HepG2 (cell line): ENCODE measurements at regions not wholly inside any gene's neighbourhood (a gene's known extent, or its start where the extent isn't known, plus 50 kb on each side); places are given as distances from the start of the nearest gene placed in this dataset.

Experiments
- ATAC-seq: fragments of 200-7000 bp; cut with Tn5 transposase; 3 replicates; pipeline ENCODE4 v1.9.1; 2020; ENCODE audit warnings: mild to moderate bottlenecking, moderate library complexity
- BruUV-seq: library from RNA; stranded (reverse); fragments of 400-500 nt; replicated peaks from 2 replicates; lab custom pipeline; 2021; lab: Mats Ljungman, UMichigan
- CTCF ChIA-PET: fragments of 300-600 bp; formaldehyde crosslinking; extraction: SDS; loops from one replicate; lab custom pipeline; 2021; ENCODE audit warnings: low total read pairs, inconsistent platforms, low intra/inter-chr PET ratio; lab: Yijun Ruan, JAX
- POLR2A ChIA-PET: fragments of 350-600 bp; sonication (Branson Sonifier 250); formaldehyde crosslinking; loops from one replicate; lab custom pipeline; 2020; ENCODE audit warnings: antibody characterized with exemption, inconsistent platforms; lab: Yijun Ruan, JAX
- DNase-seq: peaks from one replicate; pipeline ENCODE4 v3.0.0-alpha.2; 2015; ENCODE audit warnings: low spot score
- FAIRE-seq: peaks from 3 replicates; lab custom pipeline; 2011; peaks lifted over from hg19 to GRCh38; lab: Jason Lieb, UNC
- H2AFZ ChIP-seq: one replicate; pipeline ENCODE4 v1.6.1; 2011; ENCODE audit warnings: low read length, inconsistent platforms
- H3K27ac ChIP-seq: fragments of 300-600 bp; 3 replicates; pipeline ENCODE4 v1.8.0; 2011; ENCODE audit warnings: mixed run types, mild to moderate bottlenecking, mixed read lengths, low read length, inconsistent platforms; ENCODE audit not compliant: insufficient read depth; ENCODE audit errors: extremely low read length
- H3K27me3 ChIP-seq, 2 experiments: fragments of 200-600 bp in 1 of 2; 2 replicates in 1 of 2; 3 replicates in 1 of 2; pipeline versions ENCODE4 v1.6.0 to v1.8.0; 2011; ENCODE audit warnings: low read length in 2 of 2, mild to moderate bottlenecking in 2 of 2, moderate library complexity in 2 of 2, inconsistent platforms in 1 of 2; ENCODE audit not compliant: insufficient read depth in 2 of 2, control insufficient read depth in 1 of 2
- H3K36me3 ChIP-seq, 2 experiments: fragments of 200-600 bp in 1 of 2; replicated peaks in 1 of 2; 2 replicates in 1 of 2; 3 replicates in 1 of 2; pipeline versions ENCODE4 v1.5.1 to v1.8.0; 2011; ENCODE audit warnings: low read length in 2 of 2, inconsistent platforms in 1 of 2; ENCODE audit not compliant: insufficient read depth in 2 of 2, control insufficient read depth in 1 of 2
- H3K4me1 ChIP-seq: 2 replicates; pipeline ENCODE4 v1.5.1; 2012; ENCODE audit warnings: low read length, inconsistent platforms; ENCODE audit not compliant: insufficient read depth
- H3K4me2 ChIP-seq: 2 replicates; pipeline ENCODE4 v1.6.0; 2011; ENCODE audit warnings: low read depth, low read length, inconsistent platforms
- H3K4me3 ChIP-seq, 3 experiments: fragments of 200-600 bp in 1 of 3; sonication (generic), shearing (Covaris generic) in 1 of 3; replicated peaks in 1 of 3; 2 replicates each; pipeline ENCODE4 v1.5.1; 2011 to 2016; ENCODE audit warnings: low read length in 3 of 3, inconsistent platforms in 2 of 3, low read depth in 2 of 3, mild to moderate bottlenecking in 2 of 3, control low read depth in 1 of 3, mixed read lengths in 1 of 3; ENCODE audit not compliant: insufficient read depth in 1 of 3
- H3K79me2 ChIP-seq: one replicate; pipeline ENCODE4 v1.6.1; 2011; ENCODE audit warnings: low read length, inconsistent platforms; ENCODE audit not compliant: insufficient read depth
- H3K9ac ChIP-seq: 2 replicates; pipeline ENCODE4 v1.6.0; 2011; ENCODE audit warnings: mild to moderate bottlenecking, low read depth, low read length, inconsistent platforms; ENCODE audit not compliant: insufficient read depth
- H3K9me3 ChIP-seq: 2 replicates; pipeline ENCODE4 v1.5.1; 2012; ENCODE audit warnings: mild to moderate bottlenecking, low read length
- H4K20me1 ChIP-seq: 2 replicates; pipeline ENCODE4 v1.6.0; 2011; ENCODE audit warnings: inconsistent platforms, mild to moderate bottlenecking, low read length, moderate library complexity; ENCODE audit not compliant: insufficient read depth
- ARNTL ChIP-seq: sonication (generic); formaldehyde crosslinking; IDR thresholded peaks from 2 replicates; pipeline ENCODE4 v1.4.0; 2020; ENCODE audit warnings: mild to moderate bottlenecking, missing genetic modification reagents
- CEBPG ChIP-seq: IDR thresholded peaks from 2 replicates; pipeline ENCODE4 v1.6.1; 2016
- HNRNPL ChIP-seq: fragments of 200-400 bp; formaldehyde crosslinking; IDR thresholded peaks from 2 replicates; pipeline ENCODE4 v1.6.1; 2017; ENCODE audit warnings: mild to moderate bottlenecking, low read depth, low read length
- MTERF4 ChIP-seq: sonication (generic); formaldehyde crosslinking; IDR thresholded peaks from 2 replicates; pipeline ENCODE4 v1.8.0; 2023; ENCODE audit warnings: mild to moderate bottlenecking, missing genetic modification reagents
- PAWR ChIP-seq: sonication (generic); formaldehyde crosslinking; IDR thresholded peaks from 2 replicates; pipeline ENCODE4 v1.4.0; 2020; ENCODE audit warnings: missing genetic modification reagents, mild to moderate bottlenecking, borderline replicate concordance
- SAP130 ChIP-seq: IDR thresholded peaks from 2 replicates; pipeline ENCODE4 v1.6.1; 2016; ENCODE audit warnings: low read depth
- SOX5 ChIP-seq: IDR thresholded peaks from 2 replicates; pipeline ENCODE4 v1.6.1; 2016; ENCODE audit warnings: borderline replicate concordance
- TSC22D2 ChIP-seq: sonication (generic); formaldehyde crosslinking; IDR thresholded peaks from 2 replicates; pipeline ENCODE4 v1.5.1; 2020; ENCODE audit warnings: missing genetic modification reagents, mild to moderate bottlenecking, borderline replicate concordance
- ZNF382 ChIP-seq: sonication (generic); formaldehyde crosslinking; IDR thresholded peaks from 2 replicates; pipeline ENCODE4 v1.5.0; 2020; ENCODE audit warnings: missing genetic modification reagents, mild to moderate bottlenecking, borderline replicate concordance
- ZNF414 ChIP-seq: sonication (generic); formaldehyde crosslinking; IDR thresholded peaks from 2 replicates; pipeline ENCODE4 v1.5.0; 2020; ENCODE audit warnings: missing genetic modification reagents
- ZNF563 ChIP-seq: sonication (generic); formaldehyde crosslinking; IDR thresholded peaks from 2 replicates; pipeline ENCODE4 v1.8.0; 2022; ENCODE audit warnings: mild to moderate bottlenecking, moderate library complexity, missing genetic modification reagents
- WGBS: methylation state at CpG from one replicate; pipeline ENCODE4 v1.1.6; 2017; ENCODE audit warnings: low lambda C conversion rate; 5-methylcytosine and 5-hydroxymethylcytosine counted together
- in situ Hi-C: cut with HindIII; loops from 2 replicates; pipeline ENCODE4 v1.10.0; 2017; ENCODE audit warnings: low pct_unique_long_range_greater_than_20kb; ENCODE audit not compliant: extremely low pct_ligation_motif_present
- intact Hi-C: fragments of 100-400 bp; cut with micrococcal nuclease; formaldehyde crosslinking; loops from one replicate; pipeline ENCODE4 v1.10.0; 2022; ENCODE audit not compliant: unreplicated experiment
- TF ChIP-seq, protein P1 (sequence below): IDR thresholded peaks from 2 replicates; pipeline ENCODE4 v1.6.1; 2016; ENCODE audit warnings: low read depth, control low read depth
- TF ChIP-seq, protein P2 (sequence below): sonication (generic); formaldehyde crosslinking; IDR thresholded peaks from 2 replicates; pipeline ENCODE4 v1.8.0; 2022; ENCODE audit warnings: mild to moderate bottlenecking, missing genetic modification reagents; ENCODE audit not compliant: insufficient replicate concordance
- TF ChIP-seq, protein P3 (sequence below): sonication (generic); formaldehyde crosslinking; IDR thresholded peaks from 2 replicates; pipeline ENCODE4 v1.4.0; 2020; ENCODE audit warnings: mild to moderate bottlenecking, low read depth, missing genetic modification reagents
- TF ChIP-seq, protein P4 (sequence below): sonication (generic); formaldehyde crosslinking; IDR thresholded peaks from 2 replicates; pipeline ENCODE4 v1.4.0; 2020; ENCODE audit warnings: missing genetic modification reagents, mild to moderate bottlenecking, borderline replicate concordance

GRCh38 chr7:13093160-13093559 lies 405.7 kb downstream of the ARL4A start:
- no peak for ATAC-seq
- ChIA-PET POLR2A (no interaction called here), CTCF (no interaction called here)
- Histone ChIP-seq H3K79me2 (no peaks in the 10 kb centered on the region), H2AFZ (no peak overlapping the region), H4K20me1 (no peaks in the 10 kb centered on the region), H3K9ac (no peak overlapping the region), H3K36me3 (no peaks in the 10 kb centered on the region), H3K27ac (no peak overlapping the region), H3K27me3 (no peaks in the 10 kb centered on the region), H3K4me1 (no peaks in the 10 kb centered on the region; the same call in 1 of the 2 replicates), H3K9me3 (no peaks in the 10 kb centered on the region)
- DNase-seq: no peak
- in situ Hi-C loops: no loop called here
- no peak for FAIRE-seq
- intact Hi-C loops: no loop called here
- no TSS peak for BruUV-seq
- TF ChIP-seq ZNF382 (CRISPR knock-in tag) (no peak), CEBPG (CRISPR knock-in tag) (no peak), ZNF414 (CRISPR knock-in tag) (no peak), SAP130 (CRISPR knock-in tag) (no peak), HNRNPL (no peak), MTERF4 (CRISPR knock-in tag) (no peak), TSC22D2 (CRISPR knock-in tag) (no peak), ARNTL (CRISPR knock-in tag) (no peak), ZNF563 (CRISPR knock-in tag) (no peak), SOX5 (CRISPR knock-in tag) (no peak), PAWR (CRISPR knock-in tag) (no peak)
- TF ChIP-seq, protein P1, sequence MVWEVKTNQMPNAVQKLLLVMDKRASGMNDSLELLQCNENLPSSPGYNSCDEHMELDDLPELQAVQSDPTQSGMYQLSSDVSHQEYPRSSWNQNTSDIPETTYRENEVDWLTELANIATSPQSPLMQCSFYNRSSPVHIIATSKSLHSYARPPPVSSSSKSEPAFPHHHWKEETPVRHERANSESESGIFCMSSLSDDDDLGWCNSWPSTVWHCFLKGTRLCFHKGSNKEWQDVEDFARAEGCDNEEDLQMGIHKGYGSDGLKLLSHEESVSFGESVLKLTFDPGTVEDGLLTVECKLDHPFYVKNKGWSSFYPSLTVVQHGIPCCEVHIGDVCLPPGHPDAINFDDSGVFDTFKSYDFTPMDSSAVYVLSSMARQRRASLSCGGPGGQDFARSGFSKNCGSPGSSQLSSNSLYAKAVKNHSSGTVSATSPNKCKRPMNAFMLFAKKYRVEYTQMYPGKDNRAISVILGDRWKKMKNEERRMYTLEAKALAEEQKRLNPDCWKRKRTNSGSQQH: no peak
- TF ChIP-seq, protein P2, sequence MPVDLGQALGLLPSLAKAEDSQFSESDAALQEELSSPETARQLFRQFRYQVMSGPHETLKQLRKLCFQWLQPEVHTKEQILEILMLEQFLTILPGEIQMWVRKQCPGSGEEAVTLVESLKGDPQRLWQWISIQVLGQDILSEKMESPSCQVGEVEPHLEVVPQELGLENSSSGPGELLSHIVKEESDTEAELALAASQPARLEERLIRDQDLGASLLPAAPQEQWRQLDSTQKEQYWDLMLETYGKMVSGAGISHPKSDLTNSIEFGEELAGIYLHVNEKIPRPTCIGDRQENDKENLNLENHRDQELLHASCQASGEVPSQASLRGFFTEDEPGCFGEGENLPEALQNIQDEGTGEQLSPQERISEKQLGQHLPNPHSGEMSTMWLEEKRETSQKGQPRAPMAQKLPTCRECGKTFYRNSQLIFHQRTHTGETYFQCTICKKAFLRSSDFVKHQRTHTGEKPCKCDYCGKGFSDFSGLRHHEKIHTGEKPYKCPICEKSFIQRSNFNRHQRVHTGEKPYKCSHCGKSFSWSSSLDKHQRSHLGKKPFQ: no peak
- TF ChIP-seq, protein P3, sequence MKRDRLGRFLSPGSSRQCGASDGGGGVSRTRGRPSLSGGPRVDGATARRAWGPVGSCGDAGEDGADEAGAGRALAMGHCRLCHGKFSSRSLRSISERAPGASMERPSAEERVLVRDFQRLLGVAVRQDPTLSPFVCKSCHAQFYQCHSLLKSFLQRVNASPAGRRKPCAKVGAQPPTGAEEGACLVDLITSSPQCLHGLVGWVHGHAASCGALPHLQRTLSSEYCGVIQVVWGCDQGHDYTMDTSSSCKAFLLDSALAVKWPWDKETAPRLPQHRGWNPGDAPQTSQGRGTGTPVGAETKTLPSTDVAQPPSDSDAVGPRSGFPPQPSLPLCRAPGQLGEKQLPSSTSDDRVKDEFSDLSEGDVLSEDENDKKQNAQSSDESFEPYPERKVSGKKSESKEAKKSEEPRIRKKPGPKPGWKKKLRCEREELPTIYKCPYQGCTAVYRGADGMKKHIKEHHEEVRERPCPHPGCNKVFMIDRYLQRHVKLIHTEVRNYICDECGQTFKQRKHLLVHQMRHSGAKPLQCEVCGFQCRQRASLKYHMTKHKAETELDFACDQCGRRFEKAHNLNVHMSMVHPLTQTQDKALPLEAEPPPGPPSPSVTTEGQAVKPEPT: no peak
- TF ChIP-seq, protein P4, sequence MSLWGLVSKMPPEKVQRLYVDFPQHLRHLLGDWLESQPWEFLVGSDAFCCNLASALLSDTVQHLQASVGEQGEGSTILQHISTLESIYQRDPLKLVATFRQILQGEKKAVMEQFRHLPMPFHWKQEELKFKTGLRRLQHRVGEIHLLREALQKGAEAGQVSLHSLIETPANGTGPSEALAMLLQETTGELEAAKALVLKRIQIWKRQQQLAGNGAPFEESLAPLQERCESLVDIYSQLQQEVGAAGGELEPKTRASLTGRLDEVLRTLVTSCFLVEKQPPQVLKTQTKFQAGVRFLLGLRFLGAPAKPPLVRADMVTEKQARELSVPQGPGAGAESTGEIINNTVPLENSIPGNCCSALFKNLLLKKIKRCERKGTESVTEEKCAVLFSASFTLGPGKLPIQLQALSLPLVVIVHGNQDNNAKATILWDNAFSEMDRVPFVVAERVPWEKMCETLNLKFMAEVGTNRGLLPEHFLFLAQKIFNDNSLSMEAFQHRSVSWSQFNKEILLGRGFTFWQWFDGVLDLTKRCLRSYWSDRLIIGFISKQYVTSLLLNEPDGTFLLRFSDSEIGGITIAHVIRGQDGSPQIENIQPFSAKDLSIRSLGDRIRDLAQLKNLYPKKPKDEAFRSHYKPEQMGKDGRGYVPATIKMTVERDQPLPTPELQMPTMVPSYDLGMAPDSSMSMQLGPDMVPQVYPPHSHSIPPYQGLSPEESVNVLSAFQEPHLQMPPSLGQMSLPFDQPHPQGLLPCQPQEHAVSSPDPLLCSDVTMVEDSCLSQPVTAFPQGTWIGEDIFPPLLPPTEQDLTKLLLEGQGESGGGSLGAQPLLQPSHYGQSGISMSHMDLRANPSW (CRISPR knock-in tag): no peak
- TF ChIP-seq, all 625 proteins: peak for 0
- 8% methylated on average over 1 of the region's 1 CpG for WGBS
- H3K4me2 ChIP-seq: no peak overlapping the region
- H3K4me3 ChIP-seq: no peak overlapping the region
